ENCODE measurements at regions not wholly inside any gene's neighbourhood (a gene's known extent, or its start where the extent isn't known, plus 50 kb on each side); places are given as distances from the start of the nearest gene placed in this dataset.

- DNase-seq (ENCODE audit: low read depth in 2 of 2): no peak
Measured at GRCh38 chr15:39333896-39334295, 247.0 kb upstream of the THBS1 start.

- no peak for DNase-seq (ENCODE audit: low read depth in 2 of 2)
Measured at GRCh38 chr15:39336926-39337325, 244.0 kb upstream of the THBS1 start.

GRCh38 chr15:39338251-39338650 lies 242.6 kb upstream of the THBS1 start:
- no peak for DNase-seq (ENCODE audit: low read depth in 2 of 2)

GRCh38 chr15:39340903-39341645 lies 239.8 kb upstream of the THBS1 start:
- DNase-seq (ENCODE audit: low read depth in 2 of 2): no peak

- DNase-seq (ENCODE audit: low read depth in 2 of 2): no peak
Measured at GRCh38 chr15:39344662-39345141, 236.2 kb upstream of the THBS1 start.

GRCh38 chr15:39345176-39345575 lies 235.7 kb upstream of the THBS1 start:
- no peak for DNase-seq (ENCODE audit: low read depth in 2 of 2)

GRCh38 chr15:39347453-39347852 lies 233.4 kb upstream of the THBS1 start:
- DNase-seq (ENCODE audit: low read depth in 2 of 2): no peak

GRCh38 chr15:39350785-39351184 lies 230.1 kb upstream of the THBS1 start:
- DNase-seq (ENCODE audit: low read depth in 2 of 2): no peak

- no peak for DNase-seq (ENCODE audit: low read depth in 2 of 2)
Measured at GRCh38 chr15:39354189-39354588, 226.7 kb upstream of the THBS1 start.

GRCh38 chr15:39357480-39358268 lies 223.2 kb upstream of the THBS1 start:
- DNase-seq (ENCODE audit: low read depth in 2 of 2): no peak

- DNase-seq (ENCODE audit: low read depth in 2 of 2): no peak
Measured at GRCh38 chr15:39358441-39359041, 222.3 kb upstream of the THBS1 start.

- DNase-seq (ENCODE audit: low read depth in 2 of 2): no peak
Measured at GRCh38 chr15:39359771-39360170, 221.1 kb upstream of the THBS1 start.

- no peak for DNase-seq (ENCODE audit: low read depth in 2 of 2)
Measured at GRCh38 chr15:39360452-39360851, 220.4 kb upstream of the THBS1 start.

GRCh38 chr15:39361497-39361896 lies 219.4 kb upstream of the THBS1 start:
- DNase-seq (ENCODE audit: low read depth in 2 of 2): no peak

- no peak for DNase-seq (ENCODE audit: low read depth in 2 of 2)
Measured at GRCh38 chr15:39362821-39363561, 217.9 kb upstream of the THBS1 start.

- DNase-seq (ENCODE audit: low read depth in 2 of 2): no peak
Measured at GRCh38 chr15:39363761-39364586, 216.9 kb upstream of the THBS1 start.

- DNase-seq (ENCODE audit: low read depth in 2 of 2): no peak
Measured at GRCh38 chr15:39364721-39365120, 216.2 kb upstream of the THBS1 start.

GRCh38 chr15:39365161-39365560 lies 215.7 kb upstream of the THBS1 start:
- no peak for DNase-seq (ENCODE audit: low read depth in 2 of 2)

GRCh38 chr15:39365873-39366272 lies 215.0 kb upstream of the THBS1 start:
- no peak for DNase-seq (ENCODE audit: low read depth in 2 of 2)

GRCh38 chr15:39367596-39367995 lies 213.3 kb upstream of the THBS1 start:
- no peak for DNase-seq (ENCODE audit: low read depth in 2 of 2)

GRCh38 chr15:39369768-39370167 lies 211.1 kb upstream of the THBS1 start:
- no peak for DNase-seq (ENCODE audit: low read depth in 2 of 2)

All from stimulated activated CD8-positive, alpha-beta memory T cell treated with anti-CD3 and anti-CD28 coated beads, Interleukin-15, amount 100 ng/mL, for 4 hours (primary cell).